ENCODE measurements at regions not wholly inside any gene's neighbourhood (a gene's known extent, or its start where the extent isn't known, plus 50 kb on each side); places are given as distances from the start of the nearest gene placed in this dataset.

- ChIA-PET RAD21 (ENCODE audit: unreplicated experiment) (no interaction called here), POLR2A (no interaction called here), CTCF (no interaction called here), SMC1A (ENCODE audit: uncharacterized antibody, unreplicated experiment) (no interaction called here)
- Histone ChIP-seq H3K9me3 (replicated peaks; ENCODE audit: control insufficient read depth, insufficient read depth, low read length) (no peaks in the 10 kb centered on the region; the same call in 2 of the 3 replicates), H3K4me2 (ENCODE audit: control insufficient read depth, insufficient read depth) (no peak overlapping the region), H3K4me1 (ENCODE audit: control insufficient read depth, insufficient read depth, low read length) (no peaks in the 10 kb centered on the region), H3K27me3 (replicated peaks in 1 of 2; ENCODE audit: control insufficient read depth in 2 of 2, insufficient read depth in 2 of 2, low read length in 1 of 2) (no peaks in the 10 kb centered on the region), H3K79me2 (ENCODE audit: control insufficient read depth, insufficient read depth, low read length) (no peaks in the 10 kb centered on the region), H3K27ac (ENCODE audit: control insufficient read depth, insufficient read depth) (no peak overlapping the region), H3K36me3 (ENCODE audit: control insufficient read depth in 2 of 2, insufficient read depth in 2 of 2, low read length in 1 of 2) (no peaks in the 10 kb centered on the region), H4K20me1 (ENCODE audit: control insufficient read depth, insufficient read depth) (no peaks in the 10 kb centered on the region), H3K4me3 (no peak overlapping the region), H3K9ac (ENCODE audit: control insufficient read depth, insufficient read depth, low read length) (no peak overlapping the region), H2AFZ (ENCODE audit: control insufficient read depth, low read depth, low read length) (no peak overlapping the region)
- FAIRE-seq (no peak), ATAC-seq (no peak), DNase-seq (ENCODE audit: low read depth, low spot score) (no peak)
- no TSS peak for BruUV-seq (replicated peaks)
- in situ Hi-C loops (cut with MboI) (no loop called here), intact Hi-C loops (cut with micrococcal nuclease; ENCODE audit: unreplicated experiment) (no loop called here)
- WGBS (ENCODE audit: insufficient coverage, insufficient replicate concordance, low lambda C conversion rate, missing lambda C conversion rate) = 25% methylated on average over 29 of the region's 35 CpGs
- no peak for TF ChIP-seq CREB1 (IDR thresholded peaks at IDR 0.05; ENCODE audit: low read depth)
- TF ChIP-seq RCOR1 (conservative IDR thresholded peaks at IDR 0.05; ENCODE audit: low read depth, low read length) = no peak
- TF ChIP-seq SPI1 (IDR thresholded peaks at IDR 0.05; ENCODE audit: borderline replicate concordance, insufficient read depth, low read depth, low read length) = no peak
- no peak for TF ChIP-seq PKNOX1 (IDR thresholded peaks at IDR 0.05)
- no peak for TF ChIP-seq PAX8 (IDR thresholded peaks at IDR 0.05)
- no peak for TF ChIP-seq POLR2AphosphoS2 (IDR thresholded peaks at IDR 0.05; ENCODE audit: low read depth, low read length)
- TF ChIP-seq IRF3 (IDR thresholded peaks at IDR 0.05) = no peak
- no peak for TF ChIP-seq SIX5 (IDR thresholded peaks at IDR 0.05; ENCODE audit: low read depth, low read length, severe bottlenecking)
- TF ChIP-seq IRF4 (IDR thresholded peaks at IDR 0.05; ENCODE audit: low read depth, low read length) = no peak
Measured at GRCh38 chrX:140439476-140439875, 65.4 kb downstream of the SOX3 start.
